COLO668 (cell line): ENCODE measurements at regions not wholly inside any gene's neighbourhood (a gene's known extent, or its start where the extent isn't known, plus 50 kb on each side); places are given as distances from the start of the nearest gene placed in this dataset.
A peak's percentile ranks its signal among the peaks of the same experiment; 100 is the strongest.
"Not testable (repeated sequence)": the region's sequence is repeated elsewhere in the genome, so short reads cannot be mapped to it uniquely, and the experiment has no call there.

Source experiments
- DNase-seq: peaks from one replicate; lab custom pipeline; 2025; ENCODE audit not compliant: unreplicated experiment; lab: John Stamatoyannopoulos, UW

- DNase-seq: no peak
These were observed 75.5 kb upstream of the CLDN5 start for GRCh38 chr22:19599626-19600243.

- not testable (repeated sequence) for DNase-seq
These were observed 79.1 kb upstream of the CLDN5 start for GRCh38 chr22:19603346-19603745.

- no peak for DNase-seq
These were observed 79.6 kb upstream of the CLDN5 start for GRCh38 chr22:19603767-19604166.

DNA sequence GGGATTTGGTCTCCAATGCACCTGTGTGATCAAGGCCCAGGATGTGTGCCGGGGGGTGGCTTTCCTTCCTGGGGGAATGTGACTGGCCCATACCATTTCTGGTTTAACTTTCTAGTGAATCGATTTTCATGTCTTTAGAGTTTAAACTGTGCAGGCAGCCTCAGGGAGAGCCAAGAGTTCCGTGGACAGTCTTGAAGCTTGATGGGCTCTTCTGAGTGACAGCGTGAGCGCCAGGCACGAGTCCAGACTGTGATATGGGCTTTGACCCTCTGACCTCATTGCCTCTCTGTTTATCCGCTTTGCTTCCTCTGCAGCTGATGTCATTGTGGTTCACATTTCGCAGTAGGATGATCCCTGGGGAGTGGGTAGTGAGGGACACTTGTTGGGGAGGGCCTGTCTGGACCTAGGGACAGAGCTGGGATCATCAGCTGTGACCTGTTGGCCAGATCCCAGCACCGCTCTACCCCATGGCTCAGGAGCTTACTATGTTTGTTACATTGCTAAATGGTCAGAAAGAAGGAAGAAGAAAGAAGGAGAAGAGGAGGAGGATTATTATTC lies 80.6 kb upstream of the CLDN5 start:
- no peak for DNase-seq

GRCh38 chr22:19605508-19606331 lies 81.5 kb upstream of the CLDN5 start:
- DNase-seq: no peak

- DNase-seq: no peak
These were observed 82.4 kb upstream of the CLDN5 start for GRCh38 chr22:19606332-19607191.

GRCh38 chr22:19607192-19608002 lies 83.2 kb upstream of the CLDN5 start:
- DNase-seq: peak; percentile 94

DNA sequence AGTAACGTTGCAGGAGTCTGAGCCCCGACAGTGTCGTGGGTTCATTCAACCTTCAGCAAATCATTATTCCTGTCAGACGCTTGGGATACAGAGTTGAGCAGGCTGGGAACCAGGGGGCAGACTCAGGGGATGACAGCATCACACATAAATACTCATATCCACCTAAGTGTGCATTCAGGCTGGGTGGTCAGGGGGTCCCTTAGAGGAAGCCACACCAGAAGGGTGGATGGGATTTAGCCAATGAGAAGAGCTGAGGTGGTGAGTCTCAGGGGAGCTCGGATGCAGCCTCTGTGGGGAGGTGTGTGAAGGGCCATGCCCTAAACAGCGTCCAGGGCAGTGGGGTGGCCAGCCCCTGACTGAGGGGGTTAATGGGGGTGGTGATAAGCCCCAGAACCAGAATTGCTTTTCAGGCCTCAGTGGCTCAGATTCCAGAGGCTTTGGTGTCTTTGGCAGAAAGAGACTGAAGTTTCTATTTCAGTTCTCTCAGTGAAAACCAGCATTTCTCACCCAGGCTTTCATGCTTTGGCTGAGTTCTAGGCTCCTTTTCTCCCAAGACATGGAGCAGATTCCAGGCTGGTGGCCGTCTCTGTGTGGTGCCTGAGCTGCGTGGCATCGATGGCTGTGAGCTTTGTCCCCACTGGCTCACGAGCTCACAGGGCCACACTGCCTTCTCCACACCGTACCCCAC lies 83.9 kb upstream of the CLDN5 start:
- no peak for DNase-seq

DNA sequence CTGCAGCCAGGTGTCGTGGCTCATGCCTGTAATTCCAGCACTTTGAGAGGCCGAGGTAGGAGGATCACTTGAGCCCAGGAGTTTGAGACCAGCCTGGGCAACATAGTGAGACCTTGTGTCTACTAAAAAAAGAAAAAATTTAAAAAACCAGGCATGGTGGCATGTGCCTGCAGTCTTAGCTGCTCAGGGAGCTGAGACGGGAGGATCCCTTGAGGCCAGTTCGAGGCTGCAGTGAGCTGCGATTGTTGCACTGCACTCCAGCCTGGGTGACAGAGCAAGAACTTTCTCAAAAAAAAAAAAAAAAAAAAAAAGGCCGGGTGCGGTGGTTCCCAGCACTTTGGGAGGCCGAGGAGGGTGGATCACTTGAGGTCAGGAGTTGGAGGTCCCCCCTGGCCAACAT lies 85.5 kb upstream of the CLDN5 start:
- DNase-seq: not testable (repeated sequence)

- DNase-seq: peak; percentile 26
These were observed 86.5 kb upstream of the CLDN5 start for GRCh38 chr22:19610518-19611253.

- DNase-seq: no peak
These were observed 87.4 kb upstream of the CLDN5 start for GRCh38 chr22:19611590-19611989.

DNA sequence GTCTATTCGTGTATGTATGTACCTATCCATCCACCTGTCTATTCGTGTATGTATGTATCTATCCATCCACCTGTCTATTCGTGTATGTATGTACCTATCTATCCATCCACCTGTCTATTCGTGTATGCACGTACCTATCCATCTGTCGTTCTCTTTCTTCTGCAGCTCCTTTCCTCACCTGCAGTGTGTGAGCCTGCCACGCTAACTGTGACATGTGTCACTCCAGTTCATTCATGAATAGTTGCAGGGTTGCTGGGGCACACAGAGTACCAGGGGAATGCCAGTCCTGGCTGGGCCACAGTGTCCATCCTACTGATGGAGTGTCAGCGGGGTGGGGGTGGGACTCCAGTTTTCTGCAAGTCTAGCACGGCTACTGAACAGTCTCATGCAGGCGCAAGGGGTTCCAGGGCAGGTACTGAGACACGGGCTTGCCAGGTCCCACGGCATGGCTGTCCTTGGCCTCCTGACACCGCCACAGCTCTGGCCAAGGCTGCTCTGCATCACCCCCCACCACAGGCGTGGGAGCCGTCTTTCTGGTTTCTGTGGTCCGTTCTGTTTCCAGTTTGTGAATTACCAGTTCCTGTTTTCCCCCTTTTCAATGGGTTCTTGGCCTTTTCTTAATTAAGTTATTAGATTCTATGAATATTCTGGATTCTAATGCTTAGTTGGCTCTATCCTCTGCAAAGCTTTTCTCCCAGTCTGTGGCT lies 88.8 kb upstream of the CLDN5 start:
- no peak for DNase-seq

DNA sequence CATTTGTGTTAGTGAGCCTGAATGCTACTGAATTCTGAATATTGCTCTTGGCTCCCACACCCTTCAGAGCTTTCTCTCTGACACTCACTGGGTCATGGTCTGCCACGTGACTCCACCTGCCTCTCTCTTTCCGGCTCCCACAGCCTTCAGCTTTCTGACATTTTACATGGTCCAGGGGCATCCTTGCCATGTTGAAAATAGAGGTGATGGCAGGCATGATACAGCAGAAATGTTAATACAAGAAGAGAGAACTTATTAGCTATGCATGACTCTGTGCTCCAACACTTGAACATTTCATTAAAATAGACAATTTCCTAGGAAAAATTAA lies 90.3 kb upstream of the CLDN5 start:
- DNase-seq: no peak

GRCh38 chr22:19615001-19615461 lies 90.8 kb upstream of the CLDN5 start:
- DNase-seq: no peak

- no peak for DNase-seq
These were observed 91.8 kb upstream of the CLDN5 start for GRCh38 chr22:19615867-19616581.

DNA sequence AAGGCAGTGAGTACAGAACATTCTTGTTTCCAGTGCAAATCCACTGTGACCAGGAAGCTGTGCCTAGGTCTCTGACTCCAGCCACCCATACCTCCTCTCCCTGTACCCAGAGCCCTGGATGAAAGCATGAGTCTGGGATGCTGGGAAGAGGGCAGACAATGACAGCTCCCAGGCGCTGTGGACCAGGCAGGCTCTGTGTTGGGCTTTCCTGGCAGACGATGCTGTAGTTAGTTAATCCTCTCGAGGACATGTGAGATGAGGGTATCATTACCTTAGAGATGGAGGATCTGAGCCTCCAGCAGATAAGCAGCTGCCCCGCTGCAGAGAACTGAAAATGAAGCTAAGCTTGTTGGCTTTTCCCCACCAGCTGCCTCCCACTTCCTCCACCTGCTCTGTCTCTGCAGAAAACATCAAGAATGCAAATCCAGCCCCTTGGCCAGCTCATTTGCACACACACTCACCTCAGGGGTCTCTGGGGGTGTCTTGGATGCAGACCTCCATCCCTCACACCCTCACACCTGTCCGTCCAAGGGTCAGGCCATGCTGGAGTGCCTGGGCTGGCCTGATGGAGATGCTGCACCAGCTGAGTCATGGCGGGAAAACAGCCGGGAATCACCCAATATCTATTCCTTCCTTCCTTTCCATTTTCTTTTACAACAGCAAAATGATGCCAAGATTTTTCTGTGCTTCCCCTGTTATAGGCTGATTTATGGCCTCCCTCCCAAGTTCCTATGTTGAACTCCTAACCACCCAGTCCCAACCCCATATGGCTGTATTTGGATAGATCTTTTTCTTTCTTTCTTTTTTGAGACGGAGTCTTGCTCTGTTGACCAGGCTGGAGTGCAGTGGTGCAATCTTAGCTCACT lies 94.9 kb upstream of the SEPTIN5 start:
- no peak for DNase-seq

GRCh38 chr22:19620742-19621371 lies 93.4 kb upstream of the SEPTIN5 start:
- no peak for DNase-seq
